Activated T-helper 2 cell treated with anti-CD3 and anti-CD28 coated beads, Interferon-gamma antibody, Interleukin-2, Interleukin-4, amounts not matched to agents 10 μg/mL and 5 μg/mL and 100 μg/mL, durations not matched to agents 14 hours and 24 hours and 36 hours (primary cell): ENCODE measurements at regions not wholly inside any gene's neighbourhood (a gene's known extent, or its start where the extent isn't known, plus 50 kb on each side); places are given as distances from the start of the nearest gene placed in this dataset.
A peak's percentile ranks its signal among the peaks of the same experiment; 100 is the strongest.

Source experiments
- DNase-seq: peaks from one replicate; pipeline ENCODE4 v3.0.0; 2021; ENCODE audit warnings: low spot score
- H3K27ac Mint-ChIP-seq: one replicate; pipeline ENCODE4 v1.8.0; 2021; ENCODE audit warnings: mixed read lengths
- H3K27me3 Mint-ChIP-seq: one replicate; pipeline ENCODE4 v1.8.0; 2021; ENCODE audit warnings: low read depth, mixed read lengths
- H3K36me3 Mint-ChIP-seq: one replicate; pipeline ENCODE4 v1.8.0; 2021; ENCODE audit warnings: low read depth, mixed read lengths
- H3K4me1 Mint-ChIP-seq: one replicate; pipeline ENCODE4 v1.8.0; 2021; ENCODE audit warnings: low read depth, mixed read lengths
- H3K4me3 Mint-ChIP-seq: one replicate; pipeline ENCODE4 v1.8.0; 2021; ENCODE audit warnings: low read depth, mild to moderate bottlenecking, moderate library complexity, mixed read lengths
- H3K9me3 Mint-ChIP-seq: one replicate; pipeline ENCODE4 v1.8.0; 2021; ENCODE audit warnings: mixed read lengths
- intact Hi-C: fragments of 100-400 bp; cut with micrococcal nuclease; formaldehyde crosslinking; loops from one replicate; pipeline ENCODE4 v1.15.1; 2023

DNA sequence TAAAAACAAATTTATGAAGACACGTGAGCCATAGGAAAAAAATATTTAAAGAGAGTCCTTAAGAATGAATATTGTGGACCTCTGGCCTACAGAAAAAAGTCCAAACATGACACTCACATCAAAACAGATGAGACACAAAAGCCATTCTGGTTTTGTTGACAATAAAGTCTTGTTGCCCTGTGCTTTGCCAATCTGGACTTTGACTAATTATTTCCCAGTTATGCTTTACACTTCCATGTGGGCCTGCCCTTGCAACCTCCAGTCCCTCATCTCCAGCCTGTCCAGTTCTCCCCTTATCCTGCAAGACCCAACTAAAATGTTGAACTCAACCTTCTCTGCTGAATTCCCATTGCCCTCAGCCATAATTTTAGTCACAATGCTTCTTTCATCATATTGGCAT lies 184.5 kb upstream of the SERP2 start:
- H3K4me3 Mint-ChIP-seq, result no peak overlapping the region
- H3K4me1 Mint-ChIP-seq, result peaks cover 2% of the 10 kb centered on the region
- intact Hi-C loops, result no loop called here
- H3K9me3 Mint-ChIP-seq, result no peaks in the 10 kb centered on the region
- H3K27ac Mint-ChIP-seq, result no peak overlapping the region
- peaks cover 65% of the 10 kb centered on the region for H3K27me3 Mint-ChIP-seq
- H3K36me3 Mint-ChIP-seq, result no peaks in the 10 kb centered on the region
- DNase-seq, result no peak

DNA sequence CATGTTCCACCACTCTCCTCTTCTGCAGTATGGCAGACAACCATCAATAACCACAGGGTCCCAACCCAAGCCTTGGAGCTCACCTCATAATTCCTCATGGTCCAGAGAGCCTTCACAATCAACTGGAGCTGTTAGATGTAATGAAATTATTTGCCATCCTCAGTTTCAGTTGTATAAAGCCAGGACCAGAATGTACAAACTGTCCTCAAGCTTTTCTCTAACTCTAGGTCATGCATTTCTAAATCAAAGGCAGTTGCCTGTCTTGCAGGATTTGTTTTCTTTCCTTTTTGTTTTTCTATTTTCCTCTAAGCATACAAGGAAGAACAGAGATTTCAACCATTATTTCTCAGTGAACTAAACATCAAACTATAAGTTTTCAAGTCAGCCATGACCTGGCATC lies 182.5 kb upstream of the SERP2 start:
- Mint-ChIP-seq H3K27me3 (peaks cover 70% of the 10 kb centered on the region), H3K36me3 (no peaks in the 10 kb centered on the region), H3K4me1 (peaks cover 9% of the 10 kb centered on the region), H3K4me3 (no peak overlapping the region), H3K9me3 (no peaks in the 10 kb centered on the region), H3K27ac (no peak overlapping the region)
- no peak for DNase-seq
- intact Hi-C loops, result loop anchor here (1.0 kb wide), 1 partner anchor 245 kb away; no protein-coding TSS in a partner anchor

DNA sequence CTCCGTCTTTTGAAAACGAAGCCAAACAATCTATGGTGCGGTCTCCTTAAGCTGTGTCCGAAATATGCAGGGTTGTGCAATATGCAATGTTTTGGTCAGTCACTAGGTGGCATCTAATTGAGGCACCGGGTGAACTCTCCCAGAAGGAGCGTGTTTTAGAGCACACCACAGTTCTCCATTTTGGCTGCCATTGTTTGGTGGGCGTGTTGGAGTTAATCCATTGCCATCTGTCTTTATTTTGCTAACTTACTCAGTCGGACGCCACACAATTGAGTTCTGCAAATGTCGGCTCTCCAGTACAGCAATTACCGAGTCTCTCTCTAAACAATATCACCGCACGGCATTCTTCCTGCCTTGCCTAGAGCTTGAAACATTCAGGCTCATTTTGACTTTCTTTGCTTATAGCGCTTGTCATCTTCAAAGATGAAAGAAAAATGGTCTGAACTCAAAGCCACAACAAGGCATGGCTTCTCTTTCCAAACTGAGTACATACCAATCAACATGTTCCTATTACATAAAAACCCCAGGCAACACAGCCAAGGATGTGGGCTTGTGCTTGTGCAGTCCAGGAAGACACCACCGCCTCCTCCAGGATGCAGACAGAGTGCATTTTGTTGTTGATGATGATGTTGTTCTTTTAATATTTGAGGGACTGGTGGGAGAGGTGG lies 182.0 kb upstream of the SERP2 start:
- peaks cover 70% of the 10 kb centered on the region for H3K27me3 Mint-ChIP-seq
- H3K4me1 Mint-ChIP-seq, result peaks cover 13% of the 10 kb centered on the region
- no peak for DNase-seq
- H3K4me3 Mint-ChIP-seq, result no peak overlapping the region
- H3K9me3 Mint-ChIP-seq, result no peaks in the 10 kb centered on the region
- H3K36me3 Mint-ChIP-seq, result no peaks in the 10 kb centered on the region
- H3K27ac Mint-ChIP-seq, result no peak overlapping the region
- intact Hi-C loops, result loop anchor here (1.0 kb wide), 1 partner anchor 245 kb away; no protein-coding TSS in a partner anchor

DNA sequence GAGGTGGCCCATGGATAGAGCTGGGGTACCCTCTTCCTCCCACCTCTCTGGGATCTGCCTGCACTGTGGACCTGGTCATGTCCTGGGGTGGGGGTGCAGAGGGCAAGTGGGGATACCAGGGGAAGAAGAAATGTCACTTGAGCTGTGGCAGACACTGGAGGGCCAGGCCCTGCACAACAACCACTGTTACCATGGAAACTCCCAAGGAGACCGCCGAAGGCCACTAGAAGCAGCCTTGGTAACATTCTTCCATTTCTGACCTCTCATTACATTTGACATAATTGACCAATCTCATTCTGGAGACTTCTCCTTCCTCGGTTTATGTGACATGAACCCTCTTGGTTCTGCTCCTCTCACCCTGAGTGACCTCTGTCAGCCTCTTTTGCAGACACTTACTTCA lies 179.9 kb upstream of the SERP2 start:
- no peak overlapping the region for H3K27ac Mint-ChIP-seq
- H3K4me3 Mint-ChIP-seq, result no peak overlapping the region
- no peaks in the 10 kb centered on the region for H3K36me3 Mint-ChIP-seq
- H3K27me3 Mint-ChIP-seq, result peaks cover 64% of the 10 kb centered on the region
- no peaks in the 10 kb centered on the region for H3K9me3 Mint-ChIP-seq
- H3K4me1 Mint-ChIP-seq, result peaks cover 32% of the 10 kb centered on the region
- intact Hi-C loops, result no loop called here
- DNase-seq, result no peak

DNA sequence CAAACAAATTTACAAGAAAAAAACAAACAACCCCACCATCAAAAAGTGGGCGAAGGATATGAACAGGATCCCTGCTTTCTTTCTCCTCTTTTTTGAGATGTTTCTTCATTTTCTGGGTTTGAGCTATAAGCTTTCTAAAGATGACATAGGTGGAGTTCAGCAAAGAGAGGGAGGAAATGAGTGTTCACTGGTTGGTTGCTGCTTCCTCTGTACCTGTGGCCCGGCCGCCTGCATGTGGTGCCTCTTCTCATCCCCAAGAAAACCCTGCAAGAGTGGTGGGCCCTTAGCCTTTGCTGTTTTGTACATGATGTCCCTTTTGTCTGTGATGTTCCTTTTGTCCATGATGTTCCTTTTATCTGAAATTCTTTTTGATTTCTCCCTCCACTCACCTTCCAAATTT lies 178.4 kb upstream of the SERP2 start:
- H3K4me1 Mint-ChIP-seq, result peaks cover 34% of the 10 kb centered on the region
- no peaks in the 10 kb centered on the region for H3K9me3 Mint-ChIP-seq
- H3K4me3 Mint-ChIP-seq, result no peak overlapping the region
- H3K27me3 Mint-ChIP-seq, result peaks cover 71% of the 10 kb centered on the region
- DNase-seq, result no peak
- H3K27ac Mint-ChIP-seq, result no peak overlapping the region
- intact Hi-C loops, result loop anchor here (5.0 kb wide), 2 partner anchors 37 to 107 kb away; no protein-coding TSS in a partner anchor
- H3K36me3 Mint-ChIP-seq, result no peaks in the 10 kb centered on the region

DNA sequence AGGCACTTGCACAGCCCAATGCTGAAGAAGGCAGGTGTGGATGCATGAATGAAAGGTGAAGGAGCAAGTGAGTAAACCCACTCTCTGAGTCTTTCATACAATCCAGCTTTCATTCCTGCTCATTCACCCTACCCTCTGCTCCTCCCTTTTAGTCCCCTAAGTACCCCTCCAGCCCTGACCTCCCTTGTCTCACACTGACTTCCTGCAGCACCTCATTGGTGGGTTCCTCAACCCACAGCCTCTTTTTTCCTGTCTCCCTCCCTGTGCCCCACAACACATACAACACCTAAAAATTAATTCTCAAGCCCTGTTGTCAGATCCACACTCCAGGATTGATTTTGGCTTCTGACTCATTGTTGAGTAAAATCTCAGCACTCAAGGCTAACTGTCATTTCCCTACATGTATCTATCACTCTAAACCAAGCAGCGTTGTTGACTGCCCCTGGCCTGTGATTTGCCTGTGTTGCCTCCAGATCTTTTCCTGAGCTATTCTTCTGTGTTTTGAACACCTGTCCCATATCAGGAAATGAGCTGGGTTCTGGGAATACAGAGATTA lies 177.3 kb upstream of the SERP2 start:
- no peak overlapping the region for H3K4me3 Mint-ChIP-seq
- H3K27ac Mint-ChIP-seq, result no peak overlapping the region
- intact Hi-C loops, result loop anchor here (5.0 kb wide), 2 partner anchors 36 to 106 kb away; no protein-coding TSS in a partner anchor
- peaks cover 34% of the 10 kb centered on the region for H3K4me1 Mint-ChIP-seq
- H3K27me3 Mint-ChIP-seq, result peaks cover 69% of the 10 kb centered on the region
- no peaks in the 10 kb centered on the region for H3K36me3 Mint-ChIP-seq
- no peaks in the 10 kb centered on the region for H3K9me3 Mint-ChIP-seq
- DNase-seq, result no peak

DNA sequence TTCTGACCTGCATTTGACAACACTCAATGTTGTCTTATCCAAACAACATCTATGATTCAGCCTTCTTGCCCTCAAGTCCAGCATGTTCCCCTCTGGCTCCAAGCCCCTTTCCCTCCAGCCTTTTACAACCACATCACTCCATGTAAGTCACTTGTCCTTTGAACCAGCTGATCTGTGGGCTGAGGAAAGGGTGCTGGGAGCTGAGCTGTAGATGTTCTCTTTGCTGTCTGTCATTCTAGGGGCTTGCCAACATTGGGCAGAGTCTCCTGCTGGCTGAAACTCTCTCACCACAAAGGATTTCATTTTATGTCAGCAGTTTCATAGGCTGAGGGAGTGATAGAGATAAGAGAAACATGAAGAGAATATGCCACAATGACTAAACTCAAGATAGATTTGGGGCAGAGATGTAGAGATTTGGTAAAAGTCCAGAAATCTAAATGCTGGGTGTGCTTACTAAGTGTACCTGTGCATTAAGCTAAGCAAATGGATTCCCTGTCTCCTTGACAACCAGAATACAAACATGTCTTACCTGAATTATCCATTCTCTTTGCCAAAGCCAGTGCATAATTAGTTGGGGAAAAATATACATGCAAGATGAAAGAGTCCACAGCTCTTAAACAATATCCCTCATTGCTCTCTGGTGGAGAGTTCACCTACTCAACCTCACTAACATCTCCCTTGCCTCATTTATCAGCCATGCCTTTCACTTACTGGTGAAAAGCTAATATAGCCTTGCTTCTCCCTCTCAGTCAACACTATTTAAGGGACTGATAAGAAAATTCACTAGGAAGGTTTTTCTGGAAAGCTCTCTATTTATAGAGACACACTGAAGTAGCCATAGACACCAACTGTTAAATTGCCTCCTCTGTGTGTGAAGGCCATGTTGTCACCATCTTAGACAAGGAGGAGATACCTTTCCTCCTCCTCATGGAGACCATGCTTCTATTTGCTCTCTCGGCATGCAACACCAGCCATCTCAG lies 175.5 kb upstream of the SERP2 start:
- H3K27me3 Mint-ChIP-seq, result peaks cover 62% of the 10 kb centered on the region
- intact Hi-C loops, result loop anchor here (1.0 to 5.0 kb wide), 5 partner anchors 34 to 237 kb away; no protein-coding TSS in a partner anchor
- DNase-seq, result peak; percentile 34
- H3K27ac Mint-ChIP-seq, result no peak overlapping the region
- peaks cover 32% of the 10 kb centered on the region for H3K4me1 Mint-ChIP-seq
- no peak overlapping the region for H3K4me3 Mint-ChIP-seq
- no peaks in the 10 kb centered on the region for H3K36me3 Mint-ChIP-seq
- H3K9me3 Mint-ChIP-seq, result no peaks in the 10 kb centered on the region

DNA sequence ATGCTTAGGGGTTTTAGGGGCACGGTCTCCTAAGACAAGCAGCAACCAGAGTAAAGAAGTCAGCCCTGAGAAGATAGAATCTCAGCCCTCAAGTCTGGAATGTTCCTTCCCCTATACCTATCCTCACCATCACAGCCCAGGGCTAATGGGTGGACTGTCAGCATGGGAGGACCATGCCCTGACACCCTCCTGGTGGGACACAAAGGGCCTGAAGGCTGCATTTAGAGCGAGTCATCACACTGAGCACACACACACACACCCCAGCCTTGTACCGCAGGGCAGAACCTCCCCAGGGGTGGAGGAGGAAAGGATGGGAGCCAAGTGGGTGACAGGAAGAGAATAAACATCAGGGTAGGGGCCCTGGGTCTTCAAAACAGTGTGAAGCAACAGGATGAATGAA lies 174.8 kb upstream of the SERP2 start:
- intact Hi-C loops, result loop anchor here (1.0 to 5.0 kb wide), 5 partner anchors 33 to 236 kb away; no protein-coding TSS in a partner anchor

DNA sequence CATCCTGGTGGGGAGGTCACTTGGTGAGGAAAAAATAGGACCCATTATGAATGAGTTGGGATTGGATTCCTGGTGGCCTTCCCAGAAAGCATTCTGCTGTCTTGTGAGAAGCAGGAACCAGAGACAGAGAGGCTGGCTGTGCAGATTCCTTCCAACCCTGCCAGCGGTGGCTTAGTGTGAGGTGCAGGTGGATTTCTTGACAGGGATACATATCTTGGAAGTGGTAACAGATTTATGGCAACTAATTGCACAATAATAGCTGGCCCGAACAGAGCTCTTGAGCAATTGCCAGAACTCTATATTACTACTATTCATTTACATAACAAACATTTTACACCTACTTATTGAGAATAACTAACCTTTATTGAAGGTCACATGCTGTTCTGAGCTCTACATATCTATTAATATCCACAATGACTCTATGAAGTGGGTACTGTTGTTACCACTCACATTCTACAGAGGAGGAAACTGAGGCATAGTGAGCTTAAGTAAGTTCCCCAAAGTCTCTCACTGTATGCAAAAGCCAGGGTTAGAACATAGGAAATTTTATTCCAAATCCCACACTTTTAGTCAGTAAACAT lies 173.9 kb upstream of the SERP2 start:
- Mint-ChIP-seq H3K27me3 (peaks cover 64% of the 10 kb centered on the region), H3K4me1 (peaks cover 32% of the 10 kb centered on the region)
- intact Hi-C loops, result loop anchor here (2.0 to 5.0 kb wide), 4 partner anchors 33 to 235 kb away; no protein-coding TSS in a partner anchor

More for the DNA sequence above, 174.8 kb upstream of the SERP2 start:
- Mint-ChIP-seq H3K4me3 (no peak overlapping the region), H3K9me3 (no peaks in the 10 kb centered on the region), H3K4me1 (peaks cover 32% of the 10 kb centered on the region), H3K27ac (no peak overlapping the region), H3K36me3 (no peaks in the 10 kb centered on the region), H3K27me3 (peaks cover 61% of the 10 kb centered on the region)
- no peak for DNase-seq

DNA sequence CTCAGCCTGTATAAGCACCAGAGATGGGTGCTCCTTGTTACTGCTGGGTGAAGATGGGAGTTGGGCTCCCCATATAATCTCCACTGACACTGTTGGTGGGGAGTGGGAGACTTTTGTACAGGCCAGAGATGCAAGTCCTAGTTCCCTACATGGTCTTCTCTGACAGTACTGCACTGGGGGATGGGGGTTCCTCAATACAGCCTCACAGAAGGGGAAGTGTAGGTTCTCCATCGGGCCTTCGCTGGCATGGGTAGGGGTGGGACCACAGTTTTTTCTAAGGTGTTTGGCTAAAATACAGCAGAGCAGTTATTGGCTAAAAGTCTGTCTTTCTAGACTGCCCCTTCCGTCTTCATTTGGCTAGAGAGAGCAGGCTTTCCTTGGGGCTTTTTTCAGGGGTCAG lies 167.2 kb upstream of the SERP2 start:
- intact Hi-C loops, result no loop called here
- no peak overlapping the region for H3K4me3 Mint-ChIP-seq
- DNase-seq, result no peak
- H3K27ac Mint-ChIP-seq, result no peak overlapping the region
- H3K27me3 Mint-ChIP-seq, result peaks cover 61% of the 10 kb centered on the region
- no peaks in the 10 kb centered on the region for H3K4me1 Mint-ChIP-seq
- H3K9me3 Mint-ChIP-seq, result peaks cover 14% of the 10 kb centered on the region
- H3K36me3 Mint-ChIP-seq, result no peaks in the 10 kb centered on the region

More for the DNA sequence above, 173.9 kb upstream of the SERP2 start:
- Mint-ChIP-seq H3K36me3 (no peaks in the 10 kb centered on the region), H3K27ac (no peak overlapping the region), H3K9me3 (no peaks in the 10 kb centered on the region), H3K4me3 (no peak overlapping the region)
- no peak for DNase-seq

DNA sequence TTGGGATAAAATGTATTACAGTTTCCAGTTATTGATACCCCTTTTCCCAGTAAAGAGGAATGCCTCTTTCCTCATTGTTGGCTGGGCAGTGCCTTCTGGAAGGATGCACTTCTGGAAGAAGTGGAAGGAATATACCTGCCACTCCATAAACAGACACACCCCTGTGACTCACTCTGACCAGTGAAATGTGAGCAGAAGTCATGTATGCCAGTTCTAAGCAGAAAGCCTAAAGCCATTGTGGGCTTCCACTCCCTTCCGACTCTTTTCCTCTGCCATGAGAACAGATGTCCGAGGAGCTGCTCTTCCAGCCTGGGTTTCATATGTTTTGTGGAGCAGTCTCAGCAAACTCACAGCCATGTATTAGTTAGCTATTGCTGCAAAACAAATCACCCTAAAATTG lies 166.1 kb upstream of the SERP2 start:
- H3K36me3 Mint-ChIP-seq, result no peaks in the 10 kb centered on the region
- H3K27ac Mint-ChIP-seq, result no peak overlapping the region

DNA sequence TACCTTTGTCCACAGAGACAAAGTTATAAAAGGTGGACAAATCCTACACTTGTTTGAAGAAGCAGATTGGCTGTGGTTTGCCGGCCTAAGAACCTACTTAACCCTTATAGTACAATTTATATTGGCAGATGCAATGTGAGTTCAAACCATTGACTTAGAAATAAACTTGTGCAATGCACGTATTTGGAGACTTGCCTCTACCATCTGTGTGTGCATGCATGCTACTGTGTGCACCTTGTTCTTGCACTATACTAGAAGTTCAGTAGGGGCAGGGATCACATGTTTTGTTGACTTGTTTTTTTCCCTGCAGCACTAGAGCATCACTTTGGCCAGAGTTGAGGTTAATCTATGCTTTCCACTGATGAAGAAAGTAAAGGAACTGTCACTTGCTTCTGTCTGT lies 163.1 kb upstream of the SERP2 start:
- Mint-ChIP-seq H3K9me3 (peaks cover 14% of the 10 kb centered on the region), H3K27me3 (peaks cover 50% of the 10 kb centered on the region), H3K36me3 (no peaks in the 10 kb centered on the region), H3K4me3 (no peak overlapping the region), H3K4me1 (no peaks in the 10 kb centered on the region), H3K27ac (no peak overlapping the region)
- intact Hi-C loops, result no loop called here
- DNase-seq, result no peak

More for the DNA sequence above, 166.1 kb upstream of the SERP2 start:
- Mint-ChIP-seq H3K4me1 (no peaks in the 10 kb centered on the region), H3K9me3 (peaks cover 14% of the 10 kb centered on the region), H3K27me3 (peaks cover 56% of the 10 kb centered on the region), H3K4me3 (no peak overlapping the region)
- DNase-seq, result no peak
- intact Hi-C loops, result no loop called here
